A549 (cell line): ENCODE measurements at regions not wholly inside any gene's neighbourhood (a gene's known extent, or its start where the extent isn't known, plus 50 kb on each side); places are given as distances from the start of the nearest gene placed in this dataset.

Experiments
- ATAC-seq, 2 experiments: fragments of 200-7000 bp in 1 of 2; fragments of >200 bp in 1 of 2; cut with Nextera tagmentation in 1 of 2; cut with Tn5 transposase in 1 of 2; 3 replicates each; pipeline versions ENCODE4 v1.8.0 to v1.9.1; 2018 to 2020; ENCODE audit warnings: mild to moderate bottlenecking in 1 of 2, moderate library complexity in 1 of 2
- CTCF ChIA-PET: fragments of 300-600 bp; sonication (Branson Sonifier 250); formaldehyde crosslinking; extraction: SDS; loops from one replicate; lab custom pipeline; 2021; ENCODE audit warnings: antibody characterized with exemption, inconsistent platforms; lab: Yijun Ruan, JAX
- POLR2A ChIA-PET: fragments of 350-600 bp; formaldehyde crosslinking; extraction: SDS; loops from one replicate; lab custom pipeline; 2021; ENCODE audit warnings: antibody characterized with exemption, inconsistent platforms; lab: Yijun Ruan, JAX
- DNase-seq, 2 experiments: peaks; one replicate each; pipeline versions ENCODE4 v3.0.0 to v3.0.0-alpha.2; 2011 to 2016; ENCODE audit warnings: low read depth in 1 of 2, low spot score in 1 of 2
- FAIRE-seq: peaks from 2 replicates; lab custom pipeline; 2011; peaks lifted over from hg19 to GRCh38; lab: Jason Lieb, UNC
- H3K27ac ChIP-seq, 2 experiments: fragments of >200 bp; sonication (Bioruptor Twin); formaldehyde crosslinking; 3 replicates each; pipeline ENCODE4 v1.5.1; 2016 to 2017
- H3K4me1 ChIP-seq: fragments of >200 bp; sonication (Bioruptor Twin); formaldehyde crosslinking; 3 replicates; pipeline ENCODE4 v1.6.1; 2016
- H3K4me2 ChIP-seq: fragments of >200 bp; sonication (Bioruptor Twin); formaldehyde crosslinking; 3 replicates; pipeline ENCODE4 v1.6.1; 2016
- H3K4me3 ChIP-seq: fragments of >200 bp; sonication (Bioruptor Twin); formaldehyde crosslinking; 3 replicates; pipeline ENCODE4 v1.5.1; 2016
- H3K9me3 ChIP-seq: fragments of >200 bp; sonication (Bioruptor Twin); formaldehyde crosslinking; 3 replicates; pipeline ENCODE4 v1.6.1; 2016
- BHLHE40 ChIP-seq: IDR thresholded peaks from 2 replicates; pipeline ENCODE4 v1.6.1; 2012; ENCODE audit warnings: low read depth, low read length, inconsistent platforms
- EHF ChIP-seq: fragments of 250-450 bp; sonication (Bioruptor Pico); IDR thresholded peaks from 2 replicates; pipeline ENCODE4 v1.5.0; 2020; ENCODE audit warnings: mild to moderate bottlenecking
- FOSL2 ChIP-seq, 2 experiments: fragments of 450-650 bp in 1 of 2; fragments of >200 bp in 1 of 2; sonication (Bioruptor Twin) in 1 of 2; formaldehyde crosslinking; IDR thresholded peaks; 2 replicates each; pipeline versions ENCODE4 v1.5.0 to v1.6.1; 2016 to 2020; ENCODE audit warnings: mild to moderate bottlenecking in 1 of 2, moderate library complexity in 1 of 2
- FOXS1 ChIP-seq: fragments of 250-450 bp; sonication (Bioruptor Pico); IDR thresholded peaks from 2 replicates; pipeline ENCODE4 v1.5.0; 2020; ENCODE audit warnings: mild to moderate bottlenecking, moderate library complexity
- HDAC2 ChIP-seq: fragments of 200-600 bp; sonication (generic); IDR thresholded peaks from 2 replicates; pipeline ENCODE4 v1.6.1; 2016
- HOXB13 ChIP-seq: fragments of 250-450 bp; sonication (Bioruptor Pico); IDR thresholded peaks from 2 replicates; pipeline ENCODE4 v1.5.0; 2020; ENCODE audit warnings: low read depth, mild to moderate bottlenecking, moderate library complexity
- JUNB ChIP-seq: fragments of >200 bp; sonication (Bioruptor Twin); formaldehyde crosslinking; IDR thresholded peaks from 2 replicates; pipeline ENCODE4 v1.6.1; 2016
- MAFK ChIP-seq: fragments of 450-650 bp; IDR thresholded peaks from 2 replicates; pipeline ENCODE4 v1.6.1; 2014; ENCODE audit not compliant: partially characterized antibody
- MAZ ChIP-seq: fragments of 150-350 bp; IDR thresholded peaks from 2 replicates; pipeline ENCODE4 v1.6.1; 2014; ENCODE audit warnings: antibody characterized with exemption, low read depth, low read length, borderline replicate concordance
- NFE2L2 ChIP-seq: fragments of 150-350 bp; conservative IDR thresholded peaks from 2 replicates; pipeline ENCODE4 v1.6.1; 2014; ENCODE audit warnings: low read length
- NPAS2 ChIP-seq: fragments of 250-450 bp; sonication (Bioruptor Pico); IDR thresholded peaks from 2 replicates; pipeline ENCODE4 v1.8.0; 2022; ENCODE audit warnings: mild to moderate bottlenecking, moderate library complexity, borderline replicate concordance
- NR3C1 ChIP-seq: fragments of >200 bp; sonication (Bioruptor Twin); formaldehyde crosslinking; IDR thresholded peaks from 3 replicates; pipeline ENCODE4 v1.6.1; 2017
- POLR2AphosphoS2 ChIP-seq: conservative IDR thresholded peaks from 2 replicates; pipeline ENCODE4 v1.6.1; 2012; ENCODE audit warnings: low read length, improper control_type of control experiment, inconsistent platforms
- RAD21 ChIP-seq, 2 experiments: fragments of >200 bp in 1 of 2; sonication (Bioruptor Twin) in 1 of 2; formaldehyde crosslinking in 1 of 2; IDR thresholded peaks in 1 of 2; conservative IDR thresholded peaks in 1 of 2; 2 replicates in 1 of 2; 3 replicates in 1 of 2; pipeline ENCODE4 v1.6.1; 2012 to 2018; ENCODE audit warnings: inconsistent platforms in 1 of 2
- RARB ChIP-seq: fragments of 250-450 bp; sonication (Bioruptor Pico); IDR thresholded peaks from 2 replicates; pipeline ENCODE4 v1.8.0; 2021; ENCODE audit warnings: mild to moderate bottlenecking, moderate library complexity
- RNF2 ChIP-seq: fragments of 200-600 bp; sonication (generic); IDR thresholded peaks from 2 replicates; pipeline ENCODE4 v1.6.1; 2016; ENCODE audit warnings: low read depth, mild to moderate bottlenecking, antibody characterized with exemption, moderate library complexity, borderline replicate concordance
- TFCP2L1 ChIP-seq: fragments of 250-450 bp; sonication (Bioruptor Pico); IDR thresholded peaks from 2 replicates; pipeline ENCODE4 v1.5.0; 2021; ENCODE audit warnings: mild to moderate bottlenecking
- ZFP36 ChIP-seq: fragments of 450-650 bp; IDR thresholded peaks from 2 replicates; pipeline ENCODE4 v1.6.1; 2014; ENCODE audit warnings: borderline replicate concordance; ENCODE audit not compliant: partially characterized antibody
- ZNF302 ChIP-seq: fragments of 250-450 bp; sonication (Bioruptor Pico); IDR thresholded peaks from 2 replicates; pipeline ENCODE4 v1.9.0; 2021; ENCODE audit warnings: inconsistent platforms, mild to moderate bottlenecking, moderate library complexity
- WGBS: methylation state at CpG from one replicate; pipeline ENCODE4 v1.1.6; 2017; ENCODE audit errors: missing lambda C conversion rate; 5-methylcytosine and 5-hydroxymethylcytosine counted together
- TF ChIP-seq, protein P1 (sequence below): fragments of >200 bp; sonication (Bioruptor Twin); formaldehyde crosslinking; IDR thresholded peaks from 3 replicates; pipeline ENCODE4 v1.6.1; 2016
- TF ChIP-seq, protein P2 (sequence below): IDR thresholded peaks from 2 replicates; pipeline ENCODE4 v1.6.1; 2012
- TF ChIP-seq, protein P3 (sequence below): fragments of 450-650 bp; IDR thresholded peaks from 2 replicates; pipeline ENCODE4 v1.6.1; 2014; ENCODE audit warnings: antibody characterized with exemption

DNA sequence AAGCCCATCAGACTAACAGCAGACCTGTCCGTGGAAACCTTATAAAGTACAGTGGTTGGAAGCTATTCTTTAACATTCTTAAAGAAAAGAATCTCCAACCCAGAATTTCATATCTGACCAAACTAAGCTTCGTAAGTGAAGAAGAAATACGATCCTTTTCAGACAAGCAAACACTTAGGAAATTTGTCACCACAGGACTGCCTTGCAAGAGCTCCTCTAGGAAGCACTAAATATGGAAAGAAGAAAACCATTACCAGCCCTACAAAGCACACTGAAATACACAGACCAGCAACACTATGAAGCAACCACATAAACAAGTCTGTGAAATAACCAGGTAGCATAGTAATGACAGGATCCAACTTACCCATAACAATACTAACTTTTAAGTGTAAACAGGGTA, 177.7 kb upstream of the PRSS1 start (continued):
- TF ChIP-seq NPAS2 (CRISPR knock-in tag) = no peak
- TF ChIP-seq ZNF302 = no peak
- TF ChIP-seq BHLHE40 = no peak
- TF ChIP-seq JUNB = no peak

DNA sequence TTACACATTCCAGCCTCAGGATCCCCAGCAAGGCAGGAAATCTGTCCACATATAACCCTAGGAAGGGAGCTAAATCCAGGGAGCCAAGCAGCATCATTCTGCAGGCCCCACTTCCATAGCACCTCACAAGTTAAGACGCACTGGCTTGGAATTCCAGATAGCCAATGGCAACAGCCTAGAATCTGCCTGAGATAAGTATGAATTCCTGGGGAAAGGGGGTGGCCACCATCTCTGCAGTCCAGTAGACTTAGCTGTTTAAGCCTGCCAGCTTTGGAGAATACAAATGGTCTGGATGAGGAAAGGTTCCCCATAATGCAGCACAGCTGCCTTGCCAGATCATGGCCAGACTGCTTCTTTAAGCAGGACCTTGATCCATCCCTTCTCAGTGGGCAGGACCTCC, 179.4 kb upstream of the PRSS1 start:
- peaks cover 16% of the 10 kb centered on the region for H3K4me1 ChIP-seq
- TF ChIP-seq ZFP36 (no peak), HDAC2 (no peak), TFCP2L1 (CRISPR knock-in tag) (no peak), HOXB13 (CRISPR knock-in tag) (no peak), FOXS1 (CRISPR knock-in tag) (no peak), EHF (CRISPR knock-in tag) (no peak), NFE2L2 (no peak), MAFK (no peak), POLR2AphosphoS2 (no peak), RNF2 (no peak), NR3C1 (no peak), RARB (no peak), MAZ (no peak)
- TF ChIP-seq, protein P1, sequence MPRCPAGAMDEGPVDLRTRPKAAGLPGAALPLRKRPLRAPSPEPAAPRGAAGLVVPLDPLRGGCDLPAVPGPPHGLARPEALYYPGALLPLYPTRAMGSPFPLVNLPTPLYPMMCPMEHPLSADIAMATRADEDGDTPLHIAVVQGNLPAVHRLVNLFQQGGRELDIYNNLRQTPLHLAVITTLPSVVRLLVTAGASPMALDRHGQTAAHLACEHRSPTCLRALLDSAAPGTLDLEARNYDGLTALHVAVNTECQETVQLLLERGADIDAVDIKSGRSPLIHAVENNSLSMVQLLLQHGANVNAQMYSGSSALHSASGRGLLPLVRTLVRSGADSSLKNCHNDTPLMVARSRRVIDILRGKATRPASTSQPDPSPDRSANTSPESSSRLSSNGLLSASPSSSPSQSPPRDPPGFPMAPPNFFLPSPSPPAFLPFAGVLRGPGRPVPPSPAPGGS = no peak
- TF ChIP-seq, protein P2, sequence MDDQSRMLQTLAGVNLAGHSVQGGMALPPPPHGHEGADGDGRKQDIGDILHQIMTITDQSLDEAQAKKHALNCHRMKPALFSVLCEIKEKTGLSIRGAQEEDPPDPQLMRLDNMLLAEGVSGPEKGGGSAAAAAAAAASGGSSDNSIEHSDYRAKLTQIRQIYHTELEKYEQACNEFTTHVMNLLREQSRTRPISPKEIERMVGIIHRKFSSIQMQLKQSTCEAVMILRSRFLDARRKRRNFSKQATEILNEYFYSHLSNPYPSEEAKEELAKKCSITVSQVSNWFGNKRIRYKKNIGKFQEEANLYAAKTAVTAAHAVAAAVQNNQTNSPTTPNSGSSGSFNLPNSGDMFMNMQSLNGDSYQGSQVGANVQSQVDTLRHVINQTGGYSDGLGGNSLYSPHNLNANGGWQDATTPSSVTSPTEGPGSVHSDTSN = no peak
- TF ChIP-seq, protein P3, sequence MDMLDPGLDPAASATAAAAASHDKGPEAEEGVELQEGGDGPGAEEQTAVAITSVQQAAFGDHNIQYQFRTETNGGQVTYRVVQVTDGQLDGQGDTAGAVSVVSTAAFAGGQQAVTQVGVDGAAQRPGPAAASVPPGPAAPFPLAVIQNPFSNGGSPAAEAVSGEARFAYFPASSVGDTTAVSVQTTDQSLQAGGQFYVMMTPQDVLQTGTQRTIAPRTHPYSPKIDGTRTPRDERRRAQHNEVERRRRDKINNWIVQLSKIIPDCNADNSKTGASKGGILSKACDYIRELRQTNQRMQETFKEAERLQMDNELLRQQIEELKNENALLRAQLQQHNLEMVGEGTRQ = no peak
- no peaks in the 10 kb centered on the region for H3K9me3 ChIP-seq
- peak overlapping the region in 1 of 2 experiments; percentile 54; a peak in 2 of 6 replicates for H3K27ac ChIP-seq
- H3K4me3 ChIP-seq = no peak overlapping the region
- DNase-seq (no peak), ATAC-seq (no peak), FAIRE-seq (no peak)
- ChIA-PET POLR2A (no interaction called here), CTCF (interaction anchor here (1.1 to 4.1 kb wide), 5 partner anchors 9 to 34 kb away, joined by 4 to 19 read pairs (median 10); no protein-coding TSS in a partner anchor)
- WGBS = 100% methylated on average over 1 of the region's 1 CpG
- H3K4me2 ChIP-seq = no peak overlapping the region

DNA sequence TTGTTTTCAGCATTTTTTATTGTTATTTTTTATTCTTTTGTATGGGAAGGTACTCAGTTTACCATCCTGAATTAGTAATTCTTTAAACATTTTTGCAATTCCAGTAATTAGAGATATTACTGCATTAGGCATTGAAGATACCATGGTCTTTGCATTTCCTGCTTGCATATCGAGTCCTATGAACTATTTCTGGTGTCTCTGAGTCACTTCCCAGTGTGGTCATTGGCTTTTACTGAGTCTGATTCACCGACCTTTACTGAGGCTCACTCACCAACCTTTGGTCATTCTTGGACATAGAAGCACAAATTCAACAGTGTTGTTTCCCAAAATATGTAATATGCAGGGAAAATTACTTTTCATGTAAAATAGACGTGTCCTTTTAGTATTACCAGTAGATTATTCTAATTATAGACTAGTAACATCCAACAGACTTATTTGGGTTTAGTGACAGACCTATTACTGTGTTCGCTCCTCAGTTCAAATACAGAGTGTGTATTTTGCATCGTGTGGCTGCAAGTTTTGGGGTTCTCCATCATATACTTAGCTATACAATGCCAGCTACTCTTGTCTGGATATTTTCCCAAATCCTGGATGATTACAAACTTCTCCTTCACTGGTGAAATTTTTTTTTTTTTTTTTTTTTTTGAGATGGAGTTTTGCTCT, 180.7 kb upstream of the PRSS1 start:
- ATAC-seq = peak; percentile 94 to 97
- peak overlapping the region; percentile 2 to 54; a peak in 3 of 6 replicates for H3K27ac ChIP-seq

More for the DNA sequence above, 180.7 kb upstream of the PRSS1 start:
- no peaks in the 10 kb centered on the region for H3K9me3 ChIP-seq
- H3K4me2 ChIP-seq = peak overlapping the region; percentile 59
- H3K4me1 ChIP-seq = peaks cover 16% of the 10 kb centered on the region
- H3K4me3 ChIP-seq = no peak overlapping the region
- DNase-seq (peak; percentile 38 to 72), FAIRE-seq (no peak)
- ChIA-PET CTCF (interaction anchor here (0.6 to 4.1 kb wide), 8 partner anchors 9 to 73 kb away, joined by 3 to 19 read pairs (median 4); no protein-coding TSS in a partner anchor), POLR2A (no interaction called here)
- 24% methylated on average over 5 of the region's 5 CpGs for WGBS
- peak; percentile 55 for TF ChIP-seq JUNB
- TF ChIP-seq FOSL2 (IDR thresholded peaks at IDR 0.05) = peak; percentile 52; the same call in 1 of the 2 replicates
- TF ChIP-seq FOSL2 (CRISPR knock-in tag; IDR thresholded peaks at IDR 0.05) = peak; percentile 38; the same call in 1 of the 2 replicates
- no peak for TF ChIP-seq RAD21 (conservative IDR thresholded peaks at IDR 0.05 in 1 of 2, IDR thresholded peaks at IDR 0.05 in 1 of 2)
